Activated T-helper 2 cell treated with anti-CD3 and anti-CD28 coated beads, Interferon-gamma antibody, Interleukin-2, Interleukin-4, amounts not matched to agents 10 μg/mL and 5 μg/mL and 100 μg/mL, durations not matched to agents 14 hours and 24 hours and 36 hours (primary cell): ENCODE measurements at regions not wholly inside any gene's neighbourhood (a gene's known extent, or its start where the extent isn't known, plus 50 kb on each side); places are given as distances from the start of the nearest gene placed in this dataset.

ENCODE experiments used
- DNase-seq: peaks from one replicate; pipeline ENCODE4 v3.0.0; 2021; ENCODE audit warnings: low spot score
- H3K27ac Mint-ChIP-seq: one replicate; pipeline ENCODE4 v1.8.0; 2021; ENCODE audit warnings: mixed read lengths
- H3K27me3 Mint-ChIP-seq: one replicate; pipeline ENCODE4 v1.8.0; 2021; ENCODE audit warnings: low read depth, mixed read lengths
- H3K36me3 Mint-ChIP-seq: one replicate; pipeline ENCODE4 v1.8.0; 2021; ENCODE audit warnings: low read depth, mixed read lengths
- H3K4me1 Mint-ChIP-seq: one replicate; pipeline ENCODE4 v1.8.0; 2021; ENCODE audit warnings: low read depth, mixed read lengths
- H3K4me3 Mint-ChIP-seq: one replicate; pipeline ENCODE4 v1.8.0; 2021; ENCODE audit warnings: low read depth, mild to moderate bottlenecking, moderate library complexity, mixed read lengths
- H3K9me3 Mint-ChIP-seq: one replicate; pipeline ENCODE4 v1.8.0; 2021; ENCODE audit warnings: mixed read lengths
- intact Hi-C: fragments of 100-400 bp; cut with micrococcal nuclease; formaldehyde crosslinking; loops from one replicate; pipeline ENCODE4 v1.15.1; 2023

DNA sequence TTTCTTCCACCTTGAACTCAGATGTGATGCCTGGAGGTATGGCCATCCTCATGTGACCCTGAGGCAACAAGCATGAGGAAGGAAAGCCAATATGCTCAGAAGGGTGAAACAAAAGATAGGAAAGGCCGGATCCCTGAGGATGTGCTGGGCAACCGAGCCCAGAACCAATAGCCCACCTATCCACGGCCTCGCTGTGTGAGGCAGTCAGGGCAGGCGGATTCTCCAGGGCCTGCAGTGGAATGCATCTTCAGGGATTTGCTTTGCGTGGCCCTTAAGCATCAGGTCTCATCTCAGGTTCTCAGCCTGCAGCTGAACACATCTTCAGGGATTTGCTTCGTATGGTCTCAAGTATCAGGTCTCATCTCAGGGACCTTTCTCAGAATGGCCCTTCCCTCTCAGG lies 139.8 kb downstream of the ANKRD60 start:
- no peak for DNase-seq
- Mint-ChIP-seq H3K27me3 (no peaks in the 10 kb centered on the region), H3K4me1 (no peaks in the 10 kb centered on the region), H3K36me3 (no peaks in the 10 kb centered on the region), H3K9me3 (no peaks in the 10 kb centered on the region), H3K27ac (no peak overlapping the region), H3K4me3 (no peak overlapping the region)
- intact Hi-C loops: no loop called here

DNA sequence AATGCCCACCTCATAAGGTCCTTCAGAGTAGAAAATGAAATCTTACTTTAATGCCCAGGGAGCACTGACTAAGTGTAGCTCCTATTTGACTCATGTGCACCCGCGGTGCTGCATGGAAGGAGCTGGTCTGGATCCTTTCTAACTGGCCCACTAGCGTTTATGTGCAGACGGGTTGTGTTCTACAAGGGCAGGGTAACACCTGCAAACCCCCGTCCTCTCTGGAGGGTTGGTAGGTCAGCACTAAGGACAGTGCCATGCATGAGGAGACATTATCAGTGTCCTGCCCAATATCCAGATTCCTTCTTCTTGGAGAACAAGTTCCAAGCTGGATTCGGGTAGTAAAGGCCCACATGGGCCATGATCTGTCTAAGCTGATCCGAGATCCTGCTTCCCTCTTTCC lies 140.3 kb downstream of the ANKRD60 start:
- Mint-ChIP-seq H3K36me3 (no peaks in the 10 kb centered on the region), H3K4me3 (no peak overlapping the region), H3K4me1 (no peaks in the 10 kb centered on the region), H3K27ac (no peak overlapping the region), H3K27me3 (peaks cover 2% of the 10 kb centered on the region), H3K9me3 (no peaks in the 10 kb centered on the region)
- intact Hi-C loops: no loop called here
- no peak for DNase-seq

DNA sequence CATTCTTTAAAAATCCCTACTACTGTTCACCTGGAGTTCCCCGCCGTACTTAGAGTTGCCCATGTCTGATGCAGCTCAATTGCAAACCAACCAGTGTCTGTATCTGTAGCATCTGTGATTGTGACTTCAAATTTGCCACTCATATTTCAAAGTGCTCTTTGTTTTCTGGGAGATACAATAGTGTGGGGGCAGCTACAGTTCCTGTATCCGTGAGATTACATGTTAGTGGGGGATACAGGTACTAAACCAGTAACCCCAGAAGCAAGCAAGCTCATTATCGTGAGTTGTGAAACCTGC lies 140.9 kb downstream of the ANKRD60 start:
- intact Hi-C loops: no loop called here
- H3K9me3 Mint-ChIP-seq: no peaks in the 10 kb centered on the region
- H3K36me3 Mint-ChIP-seq: no peaks in the 10 kb centered on the region
- no peak overlapping the region for H3K4me3 Mint-ChIP-seq
- H3K27me3 Mint-ChIP-seq: peaks cover 2% of the 10 kb centered on the region
- no peaks in the 10 kb centered on the region for H3K4me1 Mint-ChIP-seq
- no peak overlapping the region for H3K27ac Mint-ChIP-seq
- no peak for DNase-seq

DNA sequence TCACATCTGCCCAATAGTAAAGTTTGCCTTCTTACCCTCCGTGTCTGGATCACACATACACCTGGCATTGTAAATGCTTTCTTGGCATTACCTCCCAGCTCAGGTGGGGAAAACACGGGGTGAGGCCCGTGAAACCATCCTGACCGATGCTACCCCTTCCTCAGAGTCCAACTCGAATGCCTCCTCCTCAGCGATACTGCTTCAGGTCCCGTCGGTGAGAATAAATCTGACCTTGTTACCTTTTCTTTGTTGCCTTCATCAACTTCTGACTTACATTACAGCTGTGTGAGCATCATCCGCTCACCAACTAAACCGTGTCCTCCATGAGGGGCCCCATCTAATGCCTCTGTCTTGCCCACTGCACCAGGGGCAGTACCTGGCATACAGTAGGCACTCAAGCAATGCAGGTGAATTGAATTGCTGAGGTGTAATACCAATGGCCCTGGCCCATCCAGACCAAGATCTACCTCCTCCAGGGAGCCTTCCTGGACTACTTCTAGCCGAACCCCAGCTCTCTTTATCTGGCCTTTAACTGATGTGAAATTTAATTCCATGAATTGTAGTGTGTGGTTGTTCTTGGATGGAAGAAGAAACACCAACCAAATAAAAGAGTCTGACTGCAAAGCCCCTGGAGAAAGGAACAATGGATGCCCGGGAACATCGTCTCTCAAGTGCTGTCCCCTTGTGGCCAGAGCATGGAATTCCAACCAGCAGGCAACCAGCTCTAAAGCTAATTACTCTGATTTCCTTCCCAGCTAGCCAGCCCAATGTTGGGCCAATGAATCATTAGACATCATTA lies 141.5 kb downstream of the ANKRD60 start:
- no peaks in the 10 kb centered on the region for H3K36me3 Mint-ChIP-seq

DNA sequence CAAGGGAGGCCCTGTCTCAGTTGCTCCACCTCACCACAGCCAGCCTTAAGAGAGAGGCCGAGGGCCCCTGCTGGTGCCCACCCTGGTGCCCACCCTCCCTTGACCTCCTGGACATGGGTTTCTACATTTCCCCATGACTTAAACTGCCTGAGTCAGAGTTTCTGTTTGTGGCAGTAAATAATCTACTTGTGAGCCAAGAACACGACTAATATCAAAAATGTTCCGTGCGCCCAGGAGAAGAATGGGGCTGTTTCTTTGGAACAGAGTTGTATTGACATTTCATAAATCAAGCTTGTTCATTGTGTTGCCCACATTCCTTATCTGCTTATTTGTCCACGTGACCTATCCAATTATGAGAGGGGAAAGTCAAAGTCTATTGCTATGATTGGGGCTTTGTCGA lies 143.5 kb downstream of the ANKRD60 start:
- Mint-ChIP-seq H3K4me1 (no peaks in the 10 kb centered on the region), H3K4me3 (no peak overlapping the region), H3K27me3 (peaks cover 4% of the 10 kb centered on the region), H3K9me3 (no peaks in the 10 kb centered on the region), H3K27ac (no peak overlapping the region), H3K36me3 (no peaks in the 10 kb centered on the region)
- DNase-seq: no peak
- intact Hi-C loops: no loop called here

More for the DNA sequence above, 141.5 kb downstream of the ANKRD60 start:
- intact Hi-C loops: no loop called here
- no peak overlapping the region for H3K4me3 Mint-ChIP-seq
- H3K4me1 Mint-ChIP-seq: no peaks in the 10 kb centered on the region
- peaks cover 3% of the 10 kb centered on the region for H3K27me3 Mint-ChIP-seq
- H3K27ac Mint-ChIP-seq: no peak overlapping the region
- DNase-seq: no peak
- H3K9me3 Mint-ChIP-seq: no peaks in the 10 kb centered on the region

DNA sequence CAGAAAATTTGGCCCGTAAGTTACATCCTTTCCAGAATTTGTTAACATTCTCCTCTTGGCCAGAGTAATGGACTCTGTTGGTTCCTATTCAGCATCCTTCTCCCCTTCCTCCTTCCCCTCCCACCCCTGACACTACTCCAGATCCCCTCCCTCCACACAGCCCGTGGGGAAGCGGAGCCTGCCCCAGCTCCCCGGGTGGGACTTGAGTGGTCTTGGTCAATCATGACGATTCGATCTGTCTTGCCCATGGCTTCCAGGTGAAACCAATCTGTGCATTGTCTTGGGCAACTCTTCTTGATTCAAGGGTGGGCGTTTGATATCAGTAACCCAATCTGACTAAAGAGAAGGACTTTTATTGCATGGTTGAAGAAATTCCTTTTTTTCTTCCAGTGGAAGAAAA lies 143.9 kb downstream of the ANKRD60 start:
- H3K4me3 Mint-ChIP-seq: no peak overlapping the region
- no peaks in the 10 kb centered on the region for H3K36me3 Mint-ChIP-seq
- no peaks in the 10 kb centered on the region for H3K4me1 Mint-ChIP-seq
- H3K27ac Mint-ChIP-seq: no peak overlapping the region
- DNase-seq: no peak
- H3K27me3 Mint-ChIP-seq: peaks cover 5% of the 10 kb centered on the region
- intact Hi-C loops: no loop called here
- H3K9me3 Mint-ChIP-seq: no peaks in the 10 kb centered on the region

DNA sequence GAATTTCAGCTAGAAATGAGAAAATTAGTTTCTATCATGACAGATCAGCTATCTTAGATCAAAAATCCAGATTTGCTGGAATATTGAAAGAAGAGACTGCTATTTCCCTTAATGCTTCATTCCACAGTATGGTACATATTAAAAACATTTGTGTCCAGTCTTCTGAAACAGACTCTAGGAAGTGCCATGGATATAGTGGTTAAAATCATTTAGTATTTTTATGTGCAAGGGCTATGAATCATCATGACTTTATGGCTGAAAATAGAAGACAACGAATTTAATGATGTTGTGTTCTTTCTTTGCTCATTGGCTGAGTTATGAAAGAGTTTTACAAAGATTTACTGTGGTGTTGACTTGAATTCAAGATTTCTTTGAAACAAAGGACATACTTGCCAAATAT lies 146.6 kb downstream of the ANKRD60 start:
- Mint-ChIP-seq H3K9me3 (no peaks in the 10 kb centered on the region), H3K4me1 (no peaks in the 10 kb centered on the region), H3K27ac (no peak overlapping the region), H3K27me3 (peaks cover 5% of the 10 kb centered on the region), H3K4me3 (no peak overlapping the region), H3K36me3 (no peaks in the 10 kb centered on the region)
- intact Hi-C loops: no loop called here
- DNase-seq: no peak

DNA sequence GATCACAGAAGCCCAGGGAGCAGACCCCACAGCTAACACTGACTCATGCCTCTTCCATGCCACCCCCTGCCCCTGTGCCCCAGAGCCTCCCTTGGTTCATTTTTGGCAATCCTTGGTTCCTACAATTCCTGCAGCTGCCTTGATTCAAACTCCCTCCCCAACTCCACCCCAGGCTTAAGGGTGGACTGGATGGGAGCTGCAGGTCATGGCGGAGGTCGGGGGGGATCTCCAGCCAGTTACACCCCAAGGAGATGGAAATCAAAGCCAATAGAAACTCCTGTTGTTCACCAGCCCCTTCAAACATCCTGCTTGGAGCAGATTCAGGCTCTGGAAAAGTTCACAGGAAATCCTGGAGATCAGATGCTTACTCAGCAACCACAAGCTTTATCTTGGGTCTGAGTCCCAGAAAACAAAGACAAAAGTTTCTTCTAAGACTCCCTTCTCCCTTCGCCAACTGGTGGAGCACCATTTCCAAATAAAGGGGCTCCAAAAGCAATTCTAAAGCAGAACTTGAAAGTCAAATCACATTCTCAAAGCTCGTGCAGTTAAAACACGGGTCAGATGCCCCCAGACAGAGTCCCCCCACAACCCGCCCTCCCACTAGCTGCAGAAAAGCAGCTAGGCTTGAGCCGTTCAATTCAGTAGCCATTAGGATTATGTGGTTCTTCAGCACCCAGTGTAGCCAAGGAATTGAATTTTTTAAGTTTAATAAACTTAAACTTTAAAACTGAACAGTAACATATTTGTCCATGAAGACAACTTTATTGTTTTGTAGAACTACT lies 149.5 kb downstream of the ANKRD60 start:
- Mint-ChIP-seq H3K36me3 (no peaks in the 10 kb centered on the region), H3K4me1 (peaks cover 3% of the 10 kb centered on the region), H3K9me3 (no peaks in the 10 kb centered on the region), H3K27me3 (peaks cover 11% of the 10 kb centered on the region), H3K27ac (no peak overlapping the region), H3K4me3 (no peak overlapping the region)
- DNase-seq: no peak
- intact Hi-C loops: no loop called here

DNA sequence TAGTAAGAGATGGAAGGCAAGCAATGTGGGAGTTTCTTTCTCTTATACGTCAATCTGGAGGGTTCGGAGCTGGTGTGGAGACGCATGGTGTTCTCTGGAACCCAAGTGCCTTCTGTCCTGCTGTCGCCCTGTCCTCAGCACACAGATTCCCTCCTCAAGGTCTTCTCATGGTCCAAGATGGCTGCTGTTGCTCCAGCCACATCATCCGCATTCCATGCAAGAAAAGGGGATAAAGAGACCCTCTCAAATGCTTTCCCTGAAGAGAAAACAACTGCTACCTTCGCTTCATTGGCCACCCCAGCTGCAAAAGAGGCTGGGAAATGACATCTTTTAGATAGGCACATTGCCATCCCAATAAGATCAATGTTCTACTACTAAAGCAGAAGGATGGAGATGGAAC lies 151.2 kb downstream of the ANKRD60 start:
- Mint-ChIP-seq H3K4me1 (peaks cover 3% of the 10 kb centered on the region), H3K9me3 (no peaks in the 10 kb centered on the region), H3K27ac (no peak overlapping the region), H3K36me3 (no peaks in the 10 kb centered on the region), H3K4me3 (no peak overlapping the region), H3K27me3 (peaks cover 9% of the 10 kb centered on the region)
- intact Hi-C loops: no loop called here
- no peak for DNase-seq

DNA sequence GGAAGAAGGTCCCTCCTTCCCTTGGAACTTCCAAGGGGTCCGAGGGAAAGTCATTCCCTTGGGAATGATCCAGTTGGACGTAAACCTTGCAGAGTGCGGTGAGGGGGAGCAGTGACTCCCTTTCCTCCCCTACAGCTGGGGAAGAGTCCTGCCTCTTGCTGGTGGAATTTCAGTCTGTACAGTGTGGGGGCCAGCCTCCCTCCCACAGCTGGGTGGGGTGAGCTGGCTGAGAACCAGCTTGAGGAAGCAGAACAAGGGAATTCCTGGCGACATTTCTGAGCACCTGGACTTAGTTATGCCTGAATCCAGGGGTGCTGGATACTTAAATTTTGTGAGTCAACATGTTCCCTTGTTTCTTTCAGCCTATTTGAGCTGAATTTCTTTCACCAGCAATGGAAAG lies 152.0 kb downstream of the ANKRD60 start:
- Mint-ChIP-seq H3K4me1 (peaks cover 3% of the 10 kb centered on the region), H3K27ac (no peak overlapping the region), H3K27me3 (peaks cover 8% of the 10 kb centered on the region), H3K4me3 (no peak overlapping the region), H3K9me3 (no peaks in the 10 kb centered on the region), H3K36me3 (no peaks in the 10 kb centered on the region)
- intact Hi-C loops: no loop called here
- DNase-seq: no peak

DNA sequence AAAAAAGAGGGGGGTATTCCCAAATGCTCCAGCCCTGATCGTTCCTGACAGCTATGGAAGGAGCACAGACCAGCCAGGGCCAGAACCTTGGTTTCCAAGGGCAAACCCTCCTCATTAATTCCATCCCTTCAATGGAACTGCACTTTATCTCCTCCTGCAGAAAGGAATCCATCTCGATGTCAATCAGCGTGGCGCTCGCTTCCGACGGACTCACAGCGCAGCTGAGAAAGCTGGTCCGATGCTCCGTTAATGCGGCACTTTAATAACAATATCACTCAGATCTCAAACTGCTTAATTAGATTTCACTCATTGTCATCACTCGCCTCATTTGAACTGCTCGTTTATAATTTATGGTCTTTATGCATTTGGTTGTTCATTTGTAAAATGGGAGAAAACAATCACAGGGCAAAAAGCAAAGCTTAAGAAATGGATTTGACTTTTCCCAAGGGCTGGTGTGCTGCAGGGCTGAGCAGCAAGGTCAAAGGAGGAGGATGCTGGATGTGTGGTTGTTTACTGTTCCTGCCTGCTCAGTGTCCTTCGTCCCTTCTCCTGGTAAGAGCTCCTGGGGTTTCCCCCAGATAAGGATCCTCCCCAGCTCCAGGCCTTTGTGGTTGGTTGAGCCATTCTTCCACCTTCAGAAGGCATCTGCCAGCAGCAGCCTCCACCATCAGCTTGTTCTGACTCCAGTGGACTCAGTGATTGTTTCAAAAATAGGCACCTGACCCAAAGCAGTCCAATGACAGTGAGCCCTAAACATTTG lies 152.7 kb downstream of the ANKRD60 start:
- intact Hi-C loops: no loop called here
- Mint-ChIP-seq H3K4me1 (peaks cover 3% of the 10 kb centered on the region), H3K36me3 (no peaks in the 10 kb centered on the region), H3K9me3 (no peaks in the 10 kb centered on the region), H3K27me3 (peaks cover 8% of the 10 kb centered on the region), H3K4me3 (no peak overlapping the region), H3K27ac (no peak overlapping the region)
- DNase-seq: no peak

DNA sequence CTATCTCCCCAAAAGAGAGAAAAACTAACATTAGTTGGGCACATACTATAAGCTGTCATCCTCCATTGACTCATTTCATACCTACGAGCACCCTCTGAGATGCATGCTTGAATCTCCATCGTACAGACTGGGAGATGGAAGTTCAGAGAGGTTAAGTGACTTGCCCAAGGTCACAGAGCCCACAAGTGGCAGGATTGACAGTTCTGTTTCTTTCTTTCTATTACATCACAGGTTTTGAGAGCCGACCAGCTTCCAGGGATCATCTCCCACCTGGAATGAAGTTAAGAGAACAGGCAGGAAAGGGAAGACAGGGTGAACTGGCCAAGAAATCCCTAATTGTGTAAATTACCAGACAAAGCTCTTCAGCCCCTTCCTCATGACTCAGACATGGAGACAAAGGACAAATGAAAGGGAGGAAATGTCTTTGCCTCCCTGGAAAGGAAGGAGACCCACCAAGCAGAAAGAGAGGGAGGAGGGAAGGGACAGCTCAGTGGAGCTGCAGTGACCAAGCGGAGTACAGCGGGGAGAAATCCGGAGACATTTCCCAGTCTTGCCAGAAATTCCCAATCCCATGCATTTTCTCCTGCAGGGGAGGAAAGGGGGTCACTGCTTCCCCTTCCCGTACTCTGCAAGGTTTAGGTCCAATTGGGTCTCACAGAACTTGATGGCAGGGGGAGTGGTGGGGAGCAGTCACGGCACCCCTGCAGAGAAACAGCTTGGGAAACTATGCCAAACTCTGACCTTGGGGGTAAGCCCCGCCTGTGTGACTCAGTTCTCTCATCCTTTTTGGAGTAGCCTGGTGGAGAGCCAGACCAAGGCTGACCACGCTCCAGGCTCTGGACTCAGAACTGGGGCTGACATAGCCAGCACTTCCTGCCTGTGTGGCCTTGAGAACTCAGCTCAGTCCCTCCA lies 154.3 kb downstream of the ANKRD60 start:
- Mint-ChIP-seq H3K36me3 (no peaks in the 10 kb centered on the region), H3K4me1 (peaks cover 3% of the 10 kb centered on the region), H3K27me3 (peaks cover 6% of the 10 kb centered on the region), H3K4me3 (no peak overlapping the region), H3K27ac (no peak overlapping the region), H3K9me3 (no peaks in the 10 kb centered on the region)
- no peak for DNase-seq
- intact Hi-C loops: no loop called here
